SW480 (cell line): ENCODE measurements at regions not wholly inside any gene's neighbourhood (a gene's known extent, or its start where the extent isn't known, plus 50 kb on each side); places are given as distances from the start of the nearest gene placed in this dataset.

Experiments used
- DNase-seq: peaks from one replicate; pipeline ENCODE4 v3.0.0-alpha.2; 2016; ENCODE audit warnings: low spot score

- no peak for DNase-seq
Observed at GRCh38 chr4:45640281-45640680, 483.6 kb downstream of the GABRG1 start.

- DNase-seq: no peak
Observed at GRCh38 chr4:45638641-45639040, 485.2 kb downstream of the GABRG1 start.

GRCh38 chr4:45636175-45636574, 487.7 kb downstream of the GABRG1 start:
- DNase-seq: no peak

GRCh38 chr4:45629717-45630116, 494.1 kb downstream of the GABRG1 start:
- DNase-seq: no peak

GRCh38 chr4:45621971-45622370, 501.9 kb downstream of the GABRG1 start:
- DNase-seq: peak; percentile 6

- no peak for DNase-seq
Observed at GRCh38 chr4:45620808-45621207, 503.0 kb downstream of the GABRG1 start.

- no peak for DNase-seq
Observed at GRCh38 chr4:45596379-45597101, 527.3 kb downstream of the GABRG1 start.

- no peak for DNase-seq
Observed at GRCh38 chr4:45580334-45580733, 543.5 kb downstream of the GABRG1 start.

- DNase-seq: no peak
Observed at GRCh38 chr4:45578874-45579273, 545.0 kb downstream of the GABRG1 start.

GRCh38 chr4:45576275-45576674, 547.6 kb downstream of the GABRG1 start:
- DNase-seq: no peak

GRCh38 chr4:45569619-45570018, 554.2 kb downstream of the GABRG1 start:
- no peak for DNase-seq

GRCh38 chr4:45568694-45569093, 555.2 kb downstream of the GABRG1 start:
- no peak for DNase-seq

- no peak for DNase-seq
Observed at GRCh38 chr4:45566896-45567603, 556.8 kb downstream of the GABRG1 start.

- no peak for DNase-seq
Observed at GRCh38 chr4:45554423-45554822, 569.4 kb downstream of the GABRG1 start.

- DNase-seq: no peak
Observed at GRCh38 chr4:45550766-45551366, 573.0 kb downstream of the GABRG1 start.

- DNase-seq: no peak
Observed at GRCh38 chr4:45539142-45539814, 584.6 kb downstream of the GABRG1 start.

GRCh38 chr4:45530498-45530897, 593.4 kb downstream of the GABRG1 start:
- no peak for DNase-seq

GRCh38 chr4:45527160-45527559, 596.7 kb downstream of the GABRG1 start:
- DNase-seq: no peak

GRCh38 chr4:45518832-45519231, 605.0 kb downstream of the GABRG1 start:
- DNase-seq: no peak

- no peak for DNase-seq
Observed at GRCh38 chr4:45502471-45502870, 621.4 kb downstream of the GABRG1 start.

GRCh38 chr4:45484740-45485139, 639.1 kb downstream of the GABRG1 start:
- DNase-seq: no peak

- DNase-seq: no peak
Observed at GRCh38 chr4:45482346-45482745, 641.5 kb downstream of the GABRG1 start.

GRCh38 chr4:45477311-45477733, 646.5 kb downstream of the GABRG1 start:
- no peak for DNase-seq
